ENCODE measurements at regions not wholly inside any gene's neighbourhood (a gene's known extent, or its start where the extent isn't known, plus 50 kb on each side); places are given as distances from the start of the nearest gene placed in this dataset.

DNA sequence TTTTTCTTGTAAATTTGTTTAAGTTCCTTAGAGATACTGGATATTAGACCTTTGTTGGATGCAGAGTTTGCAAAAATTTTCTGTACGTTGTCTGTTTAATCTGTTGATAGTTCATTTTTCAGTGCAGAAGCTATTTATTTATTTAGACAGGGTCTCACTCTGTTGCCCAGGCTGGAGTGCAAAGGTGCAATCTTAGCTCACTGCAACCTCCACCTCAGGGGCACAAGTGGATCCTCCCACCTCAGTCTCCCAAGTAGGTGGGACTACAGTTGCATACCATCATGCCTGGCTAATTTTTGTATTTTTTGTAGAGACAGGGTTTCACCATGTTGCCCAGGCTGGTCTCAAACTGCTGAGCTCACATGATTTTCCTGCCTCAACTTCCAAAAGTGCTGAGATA lies 568.2 kb upstream of the REG3G start:
- H3K36me3 ChIP-seq: no peaks in the 10 kb centered on the region
- intact Hi-C loops (cut with DNase I; ENCODE audit: low total_unique reads) (no loop called here), in situ Hi-C loops (cut with MboI; ENCODE audit: low pct_ligation_motif_present in 1 of 4, low pct_unique_long_range_greater_than_20kb in 1 of 4, low sequenced_read_pairs in 3 of 4) (no loop called here)
- TF ChIP-seq EP300 (IDR thresholded peaks at IDR 0.05; ENCODE audit: low read depth) (no peak), POLR2A (IDR thresholded peaks at IDR 0.05) (no peak), POLR2AphosphoS5 (IDR thresholded peaks at IDR 0.05) (no peak)
- TF ChIP-seq, protein P1, sequence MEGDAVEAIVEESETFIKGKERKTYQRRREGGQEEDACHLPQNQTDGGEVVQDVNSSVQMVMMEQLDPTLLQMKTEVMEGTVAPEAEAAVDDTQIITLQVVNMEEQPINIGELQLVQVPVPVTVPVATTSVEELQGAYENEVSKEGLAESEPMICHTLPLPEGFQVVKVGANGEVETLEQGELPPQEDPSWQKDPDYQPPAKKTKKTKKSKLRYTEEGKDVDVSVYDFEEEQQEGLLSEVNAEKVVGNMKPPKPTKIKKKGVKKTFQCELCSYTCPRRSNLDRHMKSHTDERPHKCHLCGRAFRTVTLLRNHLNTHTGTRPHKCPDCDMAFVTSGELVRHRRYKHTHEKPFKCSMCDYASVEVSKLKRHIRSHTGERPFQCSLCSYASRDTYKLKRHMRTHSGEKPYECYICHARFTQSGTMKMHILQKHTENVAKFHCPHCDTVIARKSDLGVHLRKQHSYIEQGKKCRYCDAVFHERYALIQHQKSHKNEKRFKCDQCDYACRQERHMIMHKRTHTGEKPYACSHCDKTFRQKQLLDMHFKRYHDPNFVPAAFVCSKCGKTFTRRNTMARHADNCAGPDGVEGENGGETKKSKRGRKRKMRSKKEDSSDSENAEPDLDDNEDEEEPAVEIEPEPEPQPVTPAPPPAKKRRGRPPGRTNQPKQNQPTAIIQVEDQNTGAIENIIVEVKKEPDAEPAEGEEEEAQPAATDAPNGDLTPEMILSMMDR (IDR thresholded peaks at IDR 0.05): no peak
- DNase-seq: no peak
- H3K4me3 ChIP-seq: no peak overlapping the region
- no peaks in the 10 kb centered on the region for H3K4me1 ChIP-seq
- WGBS, 2 donors (ENCODE audit: low coverage in 1 of 2): 71 to 90% methylated on average over 1 of the region's 1 CpG
- no peak overlapping the region for H3K27ac ChIP-seq
- H3K9me3 ChIP-seq: no peaks in the 10 kb centered on the region
- H3K27me3 ChIP-seq: no peaks in the 10 kb centered on the region

DNA sequence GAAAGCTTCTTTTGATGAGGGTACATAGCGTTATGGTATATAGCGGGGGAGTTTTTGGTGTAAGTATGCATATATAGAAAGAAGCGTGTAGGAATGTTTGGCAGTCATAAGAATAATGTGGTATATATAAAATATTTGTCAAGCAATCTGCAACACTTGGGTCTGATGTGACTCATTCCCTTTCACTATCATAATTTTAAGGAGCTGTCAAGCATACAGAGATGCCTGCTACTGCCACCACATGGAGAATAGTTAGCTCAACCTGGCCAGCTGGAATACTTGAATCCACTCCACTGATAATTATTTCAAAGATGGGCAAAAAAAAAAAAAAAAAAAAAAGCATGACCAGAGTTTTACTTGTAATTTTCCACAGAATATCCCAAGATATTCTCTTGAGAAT lies 559.8 kb upstream of the REG3G start:
- Histone ChIP-seq H3K4me1 (no peaks in the 10 kb centered on the region), H3K27me3 (no peaks in the 10 kb centered on the region), H3K9me3 (no peaks in the 10 kb centered on the region), H3K4me3 (no peak overlapping the region), H3K36me3 (no peaks in the 10 kb centered on the region), H3K27ac (no peak overlapping the region)
- 84 to 90% methylated on average over 3 of the region's 3 CpGs for WGBS, 2 donors (ENCODE audit: low coverage in 1 of 2)
- TF ChIP-seq POLR2AphosphoS5 (IDR thresholded peaks at IDR 0.05) (no peak), EP300 (IDR thresholded peaks at IDR 0.05; ENCODE audit: low read depth) (no peak), POLR2A (IDR thresholded peaks at IDR 0.05) (no peak)
- TF ChIP-seq, protein P1 (IDR thresholded peaks at IDR 0.05): no peak
- DNase-seq: no peak
- in situ Hi-C loops (cut with MboI; ENCODE audit: low pct_ligation_motif_present in 1 of 4, low pct_unique_long_range_greater_than_20kb in 1 of 4, low sequenced_read_pairs in 3 of 4): no loop called here
- intact Hi-C loops (cut with DNase I; ENCODE audit: low total_unique reads): no loop called here

DNA sequence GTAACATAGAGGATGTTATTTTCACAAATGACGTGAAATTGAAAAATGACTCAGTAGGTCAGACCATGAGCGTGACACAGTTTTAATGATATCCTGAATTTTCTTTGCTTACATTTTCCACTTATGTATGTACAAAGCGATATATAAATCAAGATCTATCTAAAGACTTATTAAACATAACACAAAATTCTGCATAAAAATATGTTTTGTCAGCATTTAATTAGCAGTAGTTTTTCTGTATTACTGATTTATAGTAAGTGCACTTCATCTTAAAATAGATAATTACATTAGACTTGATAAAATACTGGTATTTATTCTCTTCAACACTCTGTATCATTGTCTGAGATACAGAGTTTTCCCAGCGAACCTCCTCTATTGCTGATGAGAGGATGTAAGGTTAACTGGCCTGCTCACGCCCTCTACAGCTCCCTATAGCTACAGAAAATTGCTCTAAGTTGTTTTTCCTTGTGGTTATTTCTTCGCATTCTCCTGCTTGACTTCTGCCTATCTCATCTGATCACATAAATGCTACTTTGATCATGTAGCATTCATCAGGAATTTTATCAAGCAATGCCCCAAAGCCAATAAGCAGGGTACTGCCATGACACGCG lies 548.8 kb upstream of the REG3G start:
- Histone ChIP-seq H3K4me3 (no peak overlapping the region), H3K4me1 (no peaks in the 10 kb centered on the region), H3K36me3 (no peaks in the 10 kb centered on the region), H3K27me3 (no peaks in the 10 kb centered on the region), H3K9me3 (no peaks in the 10 kb centered on the region), H3K27ac (no peak overlapping the region)
- in situ Hi-C loops (cut with MboI; ENCODE audit: low pct_ligation_motif_present in 1 of 4, low pct_unique_long_range_greater_than_20kb in 1 of 4, low sequenced_read_pairs in 3 of 4): no loop called here
- DNase-seq: no peak
- TF ChIP-seq EP300 (IDR thresholded peaks at IDR 0.05; ENCODE audit: low read depth) (no peak), POLR2A (IDR thresholded peaks at IDR 0.05) (no peak)
- TF ChIP-seq, protein P1 (IDR thresholded peaks at IDR 0.05): no peak
- WGBS, 2 donors (ENCODE audit: low coverage in 1 of 2): 86 to 87% methylated on average over 8 of the region's 8 CpGs
- intact Hi-C loops (cut with DNase I; ENCODE audit: low total_unique reads): no loop called here

DNA sequence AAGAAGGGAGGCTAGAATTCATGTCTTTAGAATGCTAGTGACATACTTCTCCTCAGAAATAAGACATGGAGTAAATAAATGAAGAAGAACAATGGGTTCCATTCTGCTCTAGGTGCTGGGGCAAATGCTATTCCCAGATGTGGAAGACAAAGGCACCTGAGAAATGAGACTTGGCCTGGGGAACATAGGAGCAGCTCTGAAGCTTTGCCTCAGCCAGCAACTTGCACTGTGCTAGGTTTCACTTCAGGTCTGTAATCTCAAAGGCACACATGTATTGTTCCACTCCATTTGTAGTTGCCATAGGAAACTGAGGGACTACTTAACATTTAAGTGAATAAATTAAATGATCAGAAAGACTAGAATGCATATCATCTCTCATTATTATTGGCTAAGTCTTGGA lies 538.9 kb upstream of the REG3G start:
- no peaks in the 10 kb centered on the region for H3K4me1 ChIP-seq
- no peaks in the 10 kb centered on the region for H3K27me3 ChIP-seq
- in situ Hi-C loops (cut with MboI; ENCODE audit: low pct_ligation_motif_present in 1 of 4, low pct_unique_long_range_greater_than_20kb in 1 of 4, low sequenced_read_pairs in 3 of 4): no loop called here
- no peak overlapping the region for H3K27ac ChIP-seq
- H3K9me3 ChIP-seq: no peaks in the 10 kb centered on the region
- intact Hi-C loops (cut with DNase I; ENCODE audit: low total_unique reads): no loop called here
- no peak overlapping the region for H3K4me3 ChIP-seq
- no peaks in the 10 kb centered on the region for H3K36me3 ChIP-seq
- DNase-seq: no peak
- TF ChIP-seq EP300 (IDR thresholded peaks at IDR 0.05; ENCODE audit: low read depth) (no peak), POLR2AphosphoS5 (IDR thresholded peaks at IDR 0.05) (no peak), POLR2A (IDR thresholded peaks at IDR 0.05) (no peak)
- TF ChIP-seq, protein P1 (IDR thresholded peaks at IDR 0.05): no peak

Data from transverse colon (tissue), 4 donors.